Activated CD8-positive, alpha-beta memory T cell treated with anti-CD3 and anti-CD28 coated beads, Interleukin-2, amount 10 ng/mL, durations not matched to agents 7 days and 5 days (primary cell): ENCODE measurements at regions not wholly inside any gene's neighbourhood (a gene's known extent, or its start where the extent isn't known, plus 50 kb on each side); places are given as distances from the start of the nearest gene placed in this dataset.

Source experiments
- ATAC-seq: fragments of 150-1000 bp; cut with Tn5 transposase; one replicate; pipeline ENCODE4 v1.10.0; 2021; ENCODE audit warnings: moderate library complexity
- CTCF ChIA-PET: fragments of 350-600 bp; sonication (Branson Sonifier 250); formaldehyde crosslinking; loops from one replicate; lab custom pipeline; 2021; ENCODE audit warnings: antibody characterized with exemption; lab: Charles Lee
- DNase-seq: peaks from one replicate; pipeline ENCODE4 v3.0.0-alpha.2; 2020
- H3K27ac Mint-ChIP-seq: one replicate; pipeline ENCODE4 v1.8.0; 2021; ENCODE audit warnings: mild to moderate bottlenecking, mixed read lengths
- H3K27me3 Mint-ChIP-seq: one replicate; pipeline ENCODE4 v1.8.0; 2021; ENCODE audit warnings: mixed read lengths
- H3K36me3 Mint-ChIP-seq: one replicate; pipeline ENCODE4 v1.8.0; 2021; ENCODE audit warnings: mild to moderate bottlenecking, mixed read lengths
- H3K4me1 Mint-ChIP-seq: one replicate; pipeline ENCODE4 v1.8.0; 2021; ENCODE audit warnings: mixed read lengths
- H3K4me3 Mint-ChIP-seq: one replicate; pipeline ENCODE4 v1.8.0; 2021; ENCODE audit warnings: mild to moderate bottlenecking, moderate library complexity, mixed read lengths
- H3K9me3 Mint-ChIP-seq: one replicate; pipeline ENCODE4 v1.8.0; 2022; ENCODE audit warnings: low read depth, mixed read lengths

- CTCF ChIA-PET = no interaction called here
- no peaks in the 10 kb centered on the region for H3K27me3 Mint-ChIP-seq
- ATAC-seq = no peak
Observed at GRCh38 chr12:77601069-77601468, 229.6 kb upstream of the NAV3 start.

GRCh38 chr12:77600468-77600843 is 230.2 kb upstream of the NAV3 start:
- Mint-ChIP-seq H3K4me3 (no peak overlapping the region), H3K4me1 (no peaks in the 10 kb centered on the region), H3K9me3 (no peaks in the 10 kb centered on the region), H3K27me3 (no peaks in the 10 kb centered on the region), H3K27ac (no peak overlapping the region), H3K36me3 (no peaks in the 10 kb centered on the region)
- ATAC-seq = no peak
- DNase-seq = no peak
- CTCF ChIA-PET = no interaction called here

More at GRCh38 chr12:77601069-77601468, 229.6 kb upstream of the NAV3 start:
- Mint-ChIP-seq H3K9me3 (no peaks in the 10 kb centered on the region), H3K4me1 (no peaks in the 10 kb centered on the region), H3K4me3 (no peak overlapping the region), H3K36me3 (no peaks in the 10 kb centered on the region), H3K27ac (no peak overlapping the region)
- no peak for DNase-seq

- no peaks in the 10 kb centered on the region for H3K27me3 Mint-ChIP-seq
- DNase-seq (no peak), ATAC-seq (no peak)
- H3K4me3 Mint-ChIP-seq = no peak overlapping the region
- no peaks in the 10 kb centered on the region for H3K4me1 Mint-ChIP-seq
- CTCF ChIA-PET = no interaction called here
- H3K27ac Mint-ChIP-seq = no peak overlapping the region
- H3K36me3 Mint-ChIP-seq = no peaks in the 10 kb centered on the region
- H3K9me3 Mint-ChIP-seq = no peaks in the 10 kb centered on the region
Observed at GRCh38 chr12:77599782-77600467, 230.8 kb upstream of the NAV3 start.

- H3K4me3 Mint-ChIP-seq = no peak overlapping the region
- no peaks in the 10 kb centered on the region for H3K9me3 Mint-ChIP-seq
- CTCF ChIA-PET = no interaction called here
- DNase-seq = no peak
- H3K27ac Mint-ChIP-seq = no peak overlapping the region
- no peaks in the 10 kb centered on the region for H3K27me3 Mint-ChIP-seq
- H3K4me1 Mint-ChIP-seq = no peaks in the 10 kb centered on the region
- no peaks in the 10 kb centered on the region for H3K36me3 Mint-ChIP-seq
- ATAC-seq = no peak
Observed at GRCh38 chr12:77594366-77594765, 236.3 kb upstream of the NAV3 start.

- H3K36me3 Mint-ChIP-seq = no peaks in the 10 kb centered on the region
- CTCF ChIA-PET = no interaction called here
- H3K4me1 Mint-ChIP-seq = no peaks in the 10 kb centered on the region
- H3K9me3 Mint-ChIP-seq = no peaks in the 10 kb centered on the region
- no peaks in the 10 kb centered on the region for H3K27me3 Mint-ChIP-seq
- no peak overlapping the region for H3K4me3 Mint-ChIP-seq
- no peak overlapping the region for H3K27ac Mint-ChIP-seq
- DNase-seq (no peak), ATAC-seq (no peak)
Observed at GRCh38 chr12:77592836-77593235, 237.9 kb upstream of the NAV3 start.

GRCh38 chr12:77591959-77592743 is 238.5 kb upstream of the NAV3 start:
- Mint-ChIP-seq H3K9me3 (no peaks in the 10 kb centered on the region), H3K36me3 (no peaks in the 10 kb centered on the region), H3K27ac (no peak overlapping the region), H3K4me1 (no peaks in the 10 kb centered on the region), H3K4me3 (no peak overlapping the region), H3K27me3 (no peaks in the 10 kb centered on the region)
- ATAC-seq (no peak), DNase-seq (no peak)
- CTCF ChIA-PET = no interaction called here

GRCh38 chr12:77590306-77590705 is 240.4 kb upstream of the NAV3 start:
- no peak for ATAC-seq
- no peak for DNase-seq
- Mint-ChIP-seq H3K27me3 (no peaks in the 10 kb centered on the region), H3K36me3 (no peaks in the 10 kb centered on the region), H3K4me1 (no peaks in the 10 kb centered on the region), H3K27ac (no peak overlapping the region), H3K4me3 (no peak overlapping the region), H3K9me3 (peaks cover 2% of the 10 kb centered on the region)
- CTCF ChIA-PET = no interaction called here

GRCh38 chr12:77584860-77585259 is 245.8 kb upstream of the NAV3 start:
- H3K36me3 Mint-ChIP-seq = no peaks in the 10 kb centered on the region
- no peaks in the 10 kb centered on the region for H3K27me3 Mint-ChIP-seq
- no peak overlapping the region for H3K4me3 Mint-ChIP-seq
- ATAC-seq (no peak), DNase-seq (no peak)
- H3K4me1 Mint-ChIP-seq = no peaks in the 10 kb centered on the region
- CTCF ChIA-PET = no interaction called here
- H3K9me3 Mint-ChIP-seq = peaks cover 2% of the 10 kb centered on the region
- H3K27ac Mint-ChIP-seq = no peak overlapping the region

- CTCF ChIA-PET = no interaction called here
- no peak overlapping the region for H3K27ac Mint-ChIP-seq
- no peaks in the 10 kb centered on the region for H3K27me3 Mint-ChIP-seq
- no peaks in the 10 kb centered on the region for H3K9me3 Mint-ChIP-seq
- no peaks in the 10 kb centered on the region for H3K36me3 Mint-ChIP-seq
- ATAC-seq (no peak), DNase-seq (no peak)
- H3K4me3 Mint-ChIP-seq = no peak overlapping the region
- H3K4me1 Mint-ChIP-seq = no peaks in the 10 kb centered on the region
Observed at GRCh38 chr12:77578466-77579220, 252.1 kb upstream of the NAV3 start.

GRCh38 chr12:77577791-77578190 is 252.9 kb upstream of the NAV3 start:
- H3K4me3 Mint-ChIP-seq = no peak overlapping the region
- DNase-seq (no peak), ATAC-seq (no peak)
- H3K27ac Mint-ChIP-seq = no peak overlapping the region
- no peaks in the 10 kb centered on the region for H3K36me3 Mint-ChIP-seq
- CTCF ChIA-PET = no interaction called here
- H3K27me3 Mint-ChIP-seq = no peaks in the 10 kb centered on the region
- no peaks in the 10 kb centered on the region for H3K9me3 Mint-ChIP-seq
- no peaks in the 10 kb centered on the region for H3K4me1 Mint-ChIP-seq

GRCh38 chr12:77575376-77575919 is 255.2 kb upstream of the NAV3 start:
- H3K4me3 Mint-ChIP-seq = no peak overlapping the region
- CTCF ChIA-PET = no interaction called here
- H3K4me1 Mint-ChIP-seq = no peaks in the 10 kb centered on the region
- DNase-seq (no peak), ATAC-seq (no peak)
- H3K36me3 Mint-ChIP-seq = no peaks in the 10 kb centered on the region
- H3K27ac Mint-ChIP-seq = no peak overlapping the region
- H3K9me3 Mint-ChIP-seq = peaks cover 3% of the 10 kb centered on the region
- H3K27me3 Mint-ChIP-seq = no peaks in the 10 kb centered on the region

- Mint-ChIP-seq H3K4me3 (no peak overlapping the region), H3K4me1 (no peaks in the 10 kb centered on the region), H3K9me3 (peaks cover 5% of the 10 kb centered on the region), H3K27ac (no peak overlapping the region), H3K27me3 (no peaks in the 10 kb centered on the region), H3K36me3 (no peaks in the 10 kb centered on the region)
- CTCF ChIA-PET = no interaction called here
- DNase-seq (no peak), ATAC-seq (no peak)
Observed at GRCh38 chr12:77572371-77572770, 258.3 kb upstream of the NAV3 start.

- H3K36me3 Mint-ChIP-seq = no peaks in the 10 kb centered on the region
- no peaks in the 10 kb centered on the region for H3K4me1 Mint-ChIP-seq
- CTCF ChIA-PET = no interaction called here
- H3K27me3 Mint-ChIP-seq = no peaks in the 10 kb centered on the region
- ATAC-seq (no peak), DNase-seq (no peak)
- peaks cover 5% of the 10 kb centered on the region for H3K9me3 Mint-ChIP-seq
- no peak overlapping the region for H3K4me3 Mint-ChIP-seq
- H3K27ac Mint-ChIP-seq = no peak overlapping the region
Observed at GRCh38 chr12:77571768-77572167, 258.9 kb upstream of the NAV3 start.
